Upper lobe of left lung (tissue), 4 donors: ENCODE measurements at regions not wholly inside any gene's neighbourhood (a gene's known extent, or its start where the extent isn't known, plus 50 kb on each side); places are given as distances from the start of the nearest gene placed in this dataset.

Experiments used
- EP300 ChIP-seq, 4 donors: sonication (generic); formaldehyde crosslinking; IDR thresholded peaks; one replicate each; pipeline ENCODE4 v1.5.1; 2017; ENCODE audit warnings: antibody characterized with exemption in 4 of 4, control low read depth in 2 of 4
- POLR2A ChIP-seq, 4 donors: fragments of 450-650 bp; IDR thresholded peaks; one replicate each; pipeline ENCODE4 v1.5.1; 2016 to 2017; ENCODE audit warnings: antibody characterized with exemption in 4 of 4, mild to moderate bottlenecking in 2 of 4
- POLR2AphosphoS5 ChIP-seq, 2 donors: sonication (generic); formaldehyde crosslinking; IDR thresholded peaks; one replicate each; pipeline ENCODE4 v1.5.1; 2017; ENCODE audit warnings: antibody characterized with exemption in 2 of 2
- TF ChIP-seq, protein P1 (sequence below), 6 experiments: fragments of 450-650 bp in 4 of 6; fragments of 200-600 bp in 2 of 6; sonication (generic) in 2 of 6; IDR thresholded peaks; one replicate each; pipeline ENCODE4 v1.5.1; 2016 to 2019; ENCODE audit warnings: antibody characterized with exemption in 6 of 6

DNA sequence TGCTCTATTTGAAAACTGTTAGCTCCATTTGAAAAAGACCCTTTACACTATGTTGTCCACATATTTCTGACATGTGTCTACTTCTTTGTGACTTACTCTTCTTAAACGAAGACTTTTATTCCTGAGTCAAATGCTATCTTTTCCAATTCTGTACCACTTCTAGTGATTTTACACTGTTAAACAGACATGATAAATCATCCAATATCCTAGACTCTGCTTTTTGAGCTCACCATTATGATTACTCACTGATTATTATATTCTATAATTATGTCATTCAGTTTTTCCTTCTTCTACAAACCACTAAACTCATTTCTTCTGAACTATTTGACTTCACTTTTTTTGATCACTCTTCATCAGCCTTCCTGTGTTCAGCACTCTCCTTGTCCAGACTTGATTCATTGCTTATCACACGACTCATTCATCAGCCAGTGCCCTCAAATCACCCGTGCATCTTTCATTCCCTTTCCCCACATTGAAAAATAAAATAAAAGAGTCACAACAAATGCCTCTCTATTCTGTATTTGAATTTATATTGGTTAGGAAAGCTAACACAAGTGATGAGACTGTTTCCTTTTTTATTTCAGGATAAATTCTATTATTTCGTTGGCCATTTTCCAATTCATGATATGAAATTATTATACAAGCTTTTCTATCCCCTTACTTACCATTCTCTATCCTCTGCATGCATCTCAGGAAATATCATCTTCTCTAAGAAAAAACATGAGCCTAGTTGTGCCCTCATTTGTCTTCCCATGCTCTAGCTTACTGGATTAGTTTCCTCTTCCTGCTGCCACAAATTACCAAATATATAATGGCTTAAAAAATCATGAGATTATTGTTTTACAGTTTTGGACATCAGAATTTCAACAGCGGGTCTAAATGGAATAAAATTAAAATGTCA is 1482.1 kb upstream of the MIR17HG start:
- TF ChIP-seq, protein P1, sequence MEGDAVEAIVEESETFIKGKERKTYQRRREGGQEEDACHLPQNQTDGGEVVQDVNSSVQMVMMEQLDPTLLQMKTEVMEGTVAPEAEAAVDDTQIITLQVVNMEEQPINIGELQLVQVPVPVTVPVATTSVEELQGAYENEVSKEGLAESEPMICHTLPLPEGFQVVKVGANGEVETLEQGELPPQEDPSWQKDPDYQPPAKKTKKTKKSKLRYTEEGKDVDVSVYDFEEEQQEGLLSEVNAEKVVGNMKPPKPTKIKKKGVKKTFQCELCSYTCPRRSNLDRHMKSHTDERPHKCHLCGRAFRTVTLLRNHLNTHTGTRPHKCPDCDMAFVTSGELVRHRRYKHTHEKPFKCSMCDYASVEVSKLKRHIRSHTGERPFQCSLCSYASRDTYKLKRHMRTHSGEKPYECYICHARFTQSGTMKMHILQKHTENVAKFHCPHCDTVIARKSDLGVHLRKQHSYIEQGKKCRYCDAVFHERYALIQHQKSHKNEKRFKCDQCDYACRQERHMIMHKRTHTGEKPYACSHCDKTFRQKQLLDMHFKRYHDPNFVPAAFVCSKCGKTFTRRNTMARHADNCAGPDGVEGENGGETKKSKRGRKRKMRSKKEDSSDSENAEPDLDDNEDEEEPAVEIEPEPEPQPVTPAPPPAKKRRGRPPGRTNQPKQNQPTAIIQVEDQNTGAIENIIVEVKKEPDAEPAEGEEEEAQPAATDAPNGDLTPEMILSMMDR (IDR thresholded peaks at IDR 0.05): no peak
- TF ChIP-seq POLR2A (IDR thresholded peaks at IDR 0.05) (no peak), EP300 (IDR thresholded peaks at IDR 0.05) (no peak), POLR2AphosphoS5 (IDR thresholded peaks at IDR 0.05) (no peak)
